ENCODE measurements at regions not wholly inside any gene's neighbourhood (a gene's known extent, or its start where the extent isn't known, plus 50 kb on each side); places are given as distances from the start of the nearest gene placed in this dataset.

GRCh38 chr18:57922885-57923284 is 119.8 kb upstream of the ATP8B1 start:
- H3K4me3 ChIP-seq: no peak overlapping the region
- no peak for TF ChIP-seq CTCF (IDR thresholded peaks at IDR 0.05)
- intact Hi-C loops (cut with DNase I): no loop called here

GRCh38 chr18:57921708-57922107 is 118.6 kb upstream of the ATP8B1 start:
- H3K4me3 ChIP-seq: no peak overlapping the region
- no peaks in the 10 kb centered on the region for H3K27me3 ChIP-seq
- TF ChIP-seq CTCF (IDR thresholded peaks at IDR 0.05): no peak
- no peaks in the 10 kb centered on the region for H3K36me3 ChIP-seq
- DNase-seq (ENCODE audit: low spot score in 2 of 2): no peak
- intact Hi-C loops (cut with DNase I): no loop called here
- no peaks in the 10 kb centered on the region for H3K9me3 ChIP-seq
- H3K4me1 ChIP-seq: no peaks in the 10 kb centered on the region
- no peak overlapping the region for H3K27ac ChIP-seq

More at GRCh38 chr18:57922885-57923284, 119.8 kb upstream of the ATP8B1 start:
- Histone ChIP-seq H3K4me1 (no peaks in the 10 kb centered on the region), H3K36me3 (no peaks in the 10 kb centered on the region), H3K27ac (no peak overlapping the region), H3K9me3 (no peaks in the 10 kb centered on the region), H3K27me3 (no peaks in the 10 kb centered on the region)
- DNase-seq (ENCODE audit: low spot score in 2 of 2): no peak

- Histone ChIP-seq H3K9me3 (no peaks in the 10 kb centered on the region), H3K27me3 (no peaks in the 10 kb centered on the region), H3K4me3 (no peak overlapping the region), H3K4me1 (no peaks in the 10 kb centered on the region), H3K27ac (no peak overlapping the region), H3K36me3 (no peaks in the 10 kb centered on the region)
- no peak for TF ChIP-seq CTCF (IDR thresholded peaks at IDR 0.05)
- intact Hi-C loops (cut with DNase I): no loop called here
- no peak for DNase-seq (ENCODE audit: low spot score in 2 of 2)
Measured at GRCh38 chr18:57920036-57920435, 116.9 kb upstream of the ATP8B1 start.

GRCh38 chr18:57918601-57919000 is 115.5 kb upstream of the ATP8B1 start:
- Histone ChIP-seq H3K27me3 (no peaks in the 10 kb centered on the region), H3K36me3 (no peaks in the 10 kb centered on the region), H3K9me3 (no peaks in the 10 kb centered on the region), H3K4me1 (no peaks in the 10 kb centered on the region), H3K4me3 (no peak overlapping the region), H3K27ac (no peak overlapping the region)
- no peak for DNase-seq (ENCODE audit: low spot score in 2 of 2)
- intact Hi-C loops (cut with DNase I): no loop called here
- TF ChIP-seq CTCF (IDR thresholded peaks at IDR 0.05): no peak

DNA sequence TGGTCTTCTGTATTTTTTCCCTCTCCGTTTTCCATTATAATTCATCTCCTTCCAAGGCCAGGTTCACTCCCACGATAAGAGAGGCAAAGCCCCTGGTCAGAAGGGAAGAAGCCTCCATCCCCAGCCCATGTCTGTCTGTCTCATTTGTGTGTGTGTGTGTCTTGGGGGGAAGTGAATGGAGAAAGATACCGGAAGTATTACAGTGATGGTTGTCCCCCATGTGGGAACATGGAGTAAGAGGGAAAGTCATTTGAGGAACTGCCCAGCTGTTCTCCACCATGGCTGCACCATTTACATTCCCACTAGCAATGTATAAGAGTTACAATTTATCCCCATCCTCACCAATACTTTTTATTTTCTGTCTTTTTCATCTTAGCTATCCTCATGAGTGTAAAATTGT is 113.6 kb upstream of the ATP8B1 start:
- TF ChIP-seq CTCF (IDR thresholded peaks at IDR 0.05): no peak
- intact Hi-C loops (cut with DNase I): no loop called here
- H3K4me1 ChIP-seq: no peaks in the 10 kb centered on the region
- no peak overlapping the region for H3K4me3 ChIP-seq
- H3K36me3 ChIP-seq: no peaks in the 10 kb centered on the region
- H3K9me3 ChIP-seq: no peaks in the 10 kb centered on the region
- no peak overlapping the region for H3K27ac ChIP-seq
- H3K27me3 ChIP-seq: no peaks in the 10 kb centered on the region
- DNase-seq (ENCODE audit: low spot score in 2 of 2): no peak

DNA sequence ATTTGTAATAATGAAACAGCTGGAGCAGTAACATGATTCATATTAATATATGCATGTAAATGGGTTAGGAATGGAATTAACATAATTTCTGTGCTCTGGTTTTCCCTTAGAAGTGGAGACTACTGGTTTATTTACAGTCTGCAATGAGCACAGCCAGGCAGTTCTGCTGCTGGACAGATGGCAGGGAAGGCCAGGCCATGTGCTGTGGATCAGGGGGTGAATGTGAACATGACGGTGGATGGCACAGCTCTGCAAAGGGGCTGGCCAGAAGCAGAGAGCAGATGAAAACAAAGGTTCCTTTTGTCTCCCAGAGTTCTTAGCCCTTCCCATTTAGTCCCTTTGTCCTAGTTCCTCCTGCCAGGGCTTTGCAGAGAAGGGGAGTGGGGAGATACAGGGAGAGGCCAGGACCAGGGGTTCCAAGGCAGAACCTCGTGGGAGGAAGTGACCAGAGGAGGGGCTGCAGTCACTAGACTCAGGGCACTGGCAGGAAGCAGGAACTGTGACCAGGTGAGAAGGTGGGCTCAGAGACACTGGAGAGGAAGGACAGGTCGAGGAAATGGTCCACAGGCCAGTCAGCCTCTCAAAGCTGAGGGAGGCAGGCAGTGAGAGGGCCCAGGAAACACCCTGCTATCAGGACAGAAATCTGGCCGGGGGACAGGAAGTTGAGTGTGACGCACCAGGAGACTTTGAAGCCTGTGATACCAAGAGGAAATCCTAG is 112.9 kb upstream of the ATP8B1 start:
- Histone ChIP-seq H3K4me1 (no peaks in the 10 kb centered on the region), H3K27me3 (no peaks in the 10 kb centered on the region), H3K27ac (no peak overlapping the region), H3K36me3 (no peaks in the 10 kb centered on the region), H3K9me3 (no peaks in the 10 kb centered on the region), H3K4me3 (no peak overlapping the region)
- no peak for DNase-seq (ENCODE audit: low spot score in 2 of 2)
- intact Hi-C loops (cut with DNase I): no loop called here
- TF ChIP-seq CTCF (IDR thresholded peaks at IDR 0.05): no peak
